GM12891 (cell line): ENCODE measurements at regions not wholly inside any gene's neighbourhood (a gene's known extent, or its start where the extent isn't known, plus 50 kb on each side); places are given as distances from the start of the nearest gene placed in this dataset.
"Not testable (repeated sequence)": the region's sequence is repeated elsewhere in the genome, so short reads cannot be mapped to it uniquely, and the experiment has no call there.

ENCODE experiments used
- DNase-seq: peaks from one replicate; pipeline ENCODE4 v3.0.0; 2011; ENCODE audit warnings: low spot score; ENCODE audit not compliant: insufficient read length
- FAIRE-seq: peaks from 2 replicates; lab custom pipeline; 2011; peaks lifted over from hg19 to GRCh38; lab: Jason Lieb, UNC
- PAX5 ChIP-seq: IDR thresholded peaks from 2 replicates; pipeline ENCODE4 v1.6.1; 2011; ENCODE audit warnings: low read length, moderate library complexity, mild to moderate bottlenecking; ENCODE audit not compliant: insufficient read depth, severe bottlenecking
- POLR2A ChIP-seq: IDR thresholded peaks from 2 replicates; pipeline ENCODE4 v1.6.1; 2011; ENCODE audit warnings: low read depth, low read length, control low read depth
- POLR2AphosphoS5 ChIP-seq: IDR thresholded peaks from 2 replicates; pipeline ENCODE4 v1.6.1; 2011; ENCODE audit warnings: low read depth, low read length, control low read depth
- POU2F2 ChIP-seq: IDR thresholded peaks from 2 replicates; pipeline ENCODE4 v1.6.1; 2011; ENCODE audit warnings: low read depth, mild to moderate bottlenecking, control low read depth, low read length, moderate library complexity
- SPI1 ChIP-seq: IDR thresholded peaks from 2 replicates; pipeline ENCODE4 v1.6.1; 2011; ENCODE audit warnings: low read depth, low read length, control low read depth
- TAF1 ChIP-seq: IDR thresholded peaks from 2 replicates; pipeline ENCODE4 v1.6.1; 2011; ENCODE audit warnings: low read depth, low read length, control low read depth

DNA sequence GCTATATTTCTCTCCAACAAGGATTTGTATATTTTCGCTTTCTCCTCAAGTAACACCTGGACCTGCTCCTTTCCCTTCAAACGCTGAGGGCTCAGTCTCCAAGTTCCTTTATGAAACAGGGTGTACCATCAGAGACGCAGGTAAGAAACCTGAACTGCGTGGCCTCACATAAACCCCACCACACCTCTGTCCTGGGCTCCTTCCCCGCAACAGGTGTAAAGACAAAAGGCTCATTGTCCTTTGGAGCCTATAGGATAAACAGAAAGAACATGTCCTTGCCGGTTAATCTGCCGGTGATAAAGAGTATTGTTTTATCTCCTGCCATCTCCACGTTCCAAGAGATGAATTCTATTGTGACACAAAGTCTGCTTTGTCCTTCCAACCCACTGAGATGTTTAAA lies 111.8 kb upstream of the ADAMTS9 start:
- TF ChIP-seq POU2F2, result no peak
- TF ChIP-seq POLR2AphosphoS5, result no peak
- FAIRE-seq, result no peak
- DNase-seq, result no peak

DNA sequence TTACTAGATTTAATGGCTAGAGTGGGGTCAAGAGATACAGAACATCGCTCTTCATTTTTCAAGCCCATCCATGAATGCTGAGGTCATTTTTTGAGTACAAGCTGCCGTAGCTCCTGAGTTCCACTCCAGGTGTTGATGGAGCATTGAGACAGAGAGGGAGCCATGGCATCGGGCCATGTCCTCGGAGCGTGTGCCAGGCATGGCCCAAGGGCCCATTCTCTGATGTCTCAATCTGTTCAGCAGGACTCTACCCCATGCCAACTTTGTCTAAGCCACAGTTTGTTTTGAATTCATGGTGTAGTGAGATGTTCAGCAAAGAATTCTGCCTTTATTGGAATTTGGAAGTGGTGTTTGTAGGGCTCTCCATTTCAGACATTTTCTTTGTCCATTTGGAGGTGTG lies 110.5 kb upstream of the ADAMTS9 start:
- DNase-seq (no peak), FAIRE-seq (no peak)
- no peak for TF ChIP-seq POLR2A
- no peak for TF ChIP-seq SPI1
- TF ChIP-seq PAX5, result no peak
- no peak for TF ChIP-seq POLR2AphosphoS5
- no peak for TF ChIP-seq TAF1
- no peak for TF ChIP-seq POU2F2

DNA sequence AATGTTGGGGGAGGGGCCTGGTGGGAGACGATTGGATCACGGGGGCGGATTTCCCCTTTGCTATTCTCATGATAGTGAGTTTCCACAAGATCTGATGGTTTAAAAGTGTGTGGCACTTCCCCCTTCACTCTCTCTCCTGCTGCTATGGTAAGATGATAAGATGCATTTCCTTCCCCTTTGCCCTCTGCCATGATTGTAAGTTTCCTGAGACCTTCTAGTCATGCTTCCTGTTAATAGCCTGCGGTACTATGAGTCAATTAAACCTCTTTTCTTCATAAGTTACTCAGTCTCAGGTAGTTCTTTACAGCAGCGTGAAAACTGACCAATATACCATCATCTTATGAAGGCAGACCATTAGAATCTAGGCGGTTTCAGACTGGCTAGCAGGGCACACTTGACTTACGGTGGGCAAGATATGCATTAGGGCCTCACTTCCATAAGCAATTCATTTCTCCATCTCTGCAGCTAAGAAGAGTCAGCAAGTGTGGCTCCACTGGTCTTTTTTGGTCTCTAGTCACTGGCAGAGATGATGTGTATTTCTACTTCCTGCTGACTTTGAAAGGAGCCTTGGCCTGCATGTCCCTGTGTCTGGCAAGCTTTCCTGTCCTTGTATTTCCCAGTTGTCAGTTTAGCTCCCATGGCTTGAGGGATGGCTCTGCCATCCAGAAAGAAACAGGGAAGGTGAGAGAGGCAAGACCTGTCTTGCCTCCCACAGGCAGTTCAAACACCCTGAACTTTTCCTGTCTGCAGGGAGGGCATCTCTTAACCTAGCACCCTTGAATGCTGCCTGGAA lies 109.0 kb upstream of the ADAMTS9 start:
- FAIRE-seq, result no peak
- no peak for DNase-seq
- no peak for TF ChIP-seq POU2F2
- TF ChIP-seq POLR2A, result no peak
- TF ChIP-seq TAF1, result no peak
- no peak for TF ChIP-seq PAX5
- no peak for TF ChIP-seq POLR2AphosphoS5
- no peak for TF ChIP-seq SPI1

DNA sequence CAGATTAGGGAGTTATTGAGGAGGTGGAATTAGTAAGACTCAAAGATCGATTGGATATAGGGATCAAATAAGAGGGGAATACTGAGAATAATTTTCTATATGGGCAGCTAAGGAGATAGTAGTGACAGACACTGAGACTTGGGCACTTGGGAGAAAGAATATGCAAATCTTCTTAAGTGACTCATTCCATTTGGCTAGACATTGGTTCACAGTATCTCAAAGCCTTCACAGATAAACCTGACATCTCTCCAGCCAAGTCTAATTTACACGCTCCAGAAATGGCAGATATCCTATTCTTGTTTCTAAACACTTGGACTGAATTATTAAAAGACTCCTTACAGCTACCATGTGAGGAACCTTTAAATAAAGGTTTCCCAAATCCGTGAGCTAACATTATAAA lies 104.6 kb upstream of the ADAMTS9 start:
- TF ChIP-seq TAF1 (no peak), POLR2AphosphoS5 (no peak), POU2F2 (no peak), SPI1 (no peak), POLR2A (no peak), PAX5 (no peak)
- DNase-seq, result no peak
- FAIRE-seq, result no peak

DNA sequence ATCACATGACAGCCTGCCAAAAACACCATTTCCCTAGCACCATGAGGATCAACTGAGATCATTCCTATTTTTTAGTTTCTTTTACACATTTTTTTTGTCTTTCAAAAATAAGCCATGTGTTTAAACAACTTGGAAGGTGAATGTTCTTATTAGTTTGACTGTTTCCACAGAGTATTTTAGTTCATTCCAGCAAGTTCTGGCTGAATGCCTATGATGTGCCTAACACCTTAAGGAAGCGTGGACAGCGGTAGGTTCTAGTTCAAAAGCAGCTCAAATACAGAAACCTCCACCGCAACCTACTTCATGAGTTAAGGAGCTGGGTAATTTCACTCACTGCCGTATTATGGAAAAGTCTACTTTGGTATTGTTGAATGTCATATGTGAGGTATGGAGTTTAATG lies 101.3 kb upstream of the ADAMTS9 start:
- no peak for FAIRE-seq
- DNase-seq, result no peak
- TF ChIP-seq POU2F2 (no peak), SPI1 (no peak), POLR2A (no peak), POLR2AphosphoS5 (no peak), TAF1 (no peak), PAX5 (no peak)

DNA sequence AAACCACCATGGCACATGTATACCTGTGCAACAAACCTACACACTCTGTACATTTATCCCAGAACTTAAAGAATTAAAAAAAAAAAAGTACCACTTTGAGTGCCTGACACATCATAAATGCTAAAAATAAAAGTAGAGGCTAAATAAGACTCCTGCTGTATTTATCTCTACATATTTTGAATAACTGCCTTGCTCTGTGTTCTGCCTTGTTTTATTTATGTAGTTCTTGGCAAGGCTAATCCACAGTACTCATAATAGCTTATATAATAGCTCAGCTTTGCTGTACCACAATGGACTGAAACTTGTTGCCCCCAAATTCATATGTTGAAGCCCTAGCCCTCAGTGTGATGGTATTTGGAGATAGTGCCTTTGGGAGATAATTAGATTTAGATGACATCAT lies 95.4 kb upstream of the ADAMTS9 start:
- FAIRE-seq (no peak), DNase-seq (no peak)
- TF ChIP-seq POU2F2, result no peak
- no peak for TF ChIP-seq POLR2AphosphoS5
- TF ChIP-seq POLR2A, result no peak
- TF ChIP-seq SPI1, result no peak
- TF ChIP-seq TAF1, result no peak
- no peak for TF ChIP-seq PAX5

DNA sequence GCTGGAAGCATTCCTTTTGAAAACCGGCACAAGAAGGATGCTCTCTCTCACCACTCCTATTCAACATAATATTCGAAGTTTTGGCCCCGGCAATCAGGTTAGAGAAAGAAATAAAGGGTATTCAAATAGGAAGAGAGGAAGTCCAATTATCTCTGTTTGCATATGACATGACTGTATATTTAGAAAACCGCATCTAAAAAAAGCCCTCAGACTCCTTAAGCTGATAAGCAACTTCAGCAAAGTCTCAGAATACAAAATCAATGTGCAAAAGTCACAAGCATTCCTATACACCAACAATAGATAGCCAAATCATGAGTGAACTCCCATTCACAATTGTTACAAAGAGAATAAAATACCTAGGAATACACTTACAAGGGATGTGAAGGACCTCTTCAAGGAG lies 93.1 kb upstream of the ADAMTS9 start:
- DNase-seq, FAIRE-seq: not testable (repeated sequence)

DNA sequence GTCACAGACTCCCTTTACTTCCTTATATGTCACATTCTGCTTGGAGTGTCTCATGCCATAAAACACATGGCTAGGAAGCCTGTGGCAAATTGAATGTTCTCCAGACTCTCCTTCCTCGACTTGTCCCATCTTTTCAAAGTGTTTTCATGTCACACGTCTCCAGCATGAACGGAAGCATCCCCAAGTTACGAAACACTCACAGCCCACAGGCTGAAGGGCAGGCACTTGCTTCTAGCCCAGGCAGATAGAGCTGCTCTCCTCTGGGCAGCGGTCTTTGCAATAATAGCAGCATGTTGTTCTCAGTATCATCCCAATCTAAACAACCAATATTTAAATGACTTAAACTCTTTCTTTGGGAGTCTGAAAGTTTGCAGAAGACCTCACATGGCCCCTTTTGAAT lies 85.3 kb upstream of the ADAMTS9 start:
- DNase-seq, result no peak
- TF ChIP-seq POU2F2, result no peak
- TF ChIP-seq PAX5, result no peak
- no peak for TF ChIP-seq POLR2A
- TF ChIP-seq SPI1, result no peak
- no peak for TF ChIP-seq POLR2AphosphoS5
- no peak for TF ChIP-seq TAF1
- FAIRE-seq, result no peak

DNA sequence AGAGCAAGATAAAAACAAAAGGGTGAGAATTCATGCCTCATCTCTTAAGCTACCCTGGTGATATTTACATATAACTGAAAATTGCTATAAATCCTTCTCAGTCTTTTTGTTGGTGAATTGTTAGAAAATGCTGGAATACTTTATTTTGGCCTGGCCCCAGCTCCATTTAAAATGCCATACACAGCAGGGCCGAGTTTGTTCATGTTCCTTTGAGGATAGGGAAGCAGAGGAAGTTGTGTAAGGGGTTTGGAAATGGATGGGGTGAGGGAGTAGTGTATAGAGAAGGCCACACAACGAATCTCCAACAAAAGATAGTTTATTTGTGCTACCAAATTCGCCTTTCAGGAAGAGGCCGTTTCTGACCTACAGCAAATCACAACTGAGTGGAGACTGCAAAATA lies 78.6 kb upstream of the ADAMTS9 start:
- FAIRE-seq (no peak), DNase-seq (no peak)
- no peak for TF ChIP-seq POLR2AphosphoS5
- TF ChIP-seq SPI1, result no peak
- TF ChIP-seq TAF1, result no peak
- TF ChIP-seq POLR2A, result no peak
- no peak for TF ChIP-seq PAX5
- TF ChIP-seq POU2F2, result no peak

DNA sequence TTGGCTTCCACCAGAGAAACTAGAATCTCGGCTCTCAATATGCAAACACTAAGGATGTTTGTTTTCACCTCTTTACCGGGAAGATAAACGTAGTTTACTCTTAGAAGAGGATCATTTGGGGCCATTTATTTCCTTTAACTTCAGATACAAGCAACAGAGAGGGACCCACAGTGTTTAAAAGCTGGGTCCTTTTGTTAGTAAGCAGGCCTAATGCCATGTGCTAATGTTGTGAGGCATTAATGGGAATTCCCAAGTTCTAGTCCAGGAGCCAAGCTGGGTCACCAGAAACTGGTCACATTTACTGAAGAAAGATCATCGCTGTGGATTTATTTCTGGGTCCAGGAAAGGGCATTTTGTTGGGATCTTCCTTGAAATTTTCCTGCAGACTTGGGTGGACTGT lies 78.1 kb upstream of the ADAMTS9 start:
- no peak for FAIRE-seq
- no peak for TF ChIP-seq TAF1
- TF ChIP-seq POLR2A, result no peak
- no peak for TF ChIP-seq PAX5
- TF ChIP-seq POU2F2, result no peak
- TF ChIP-seq SPI1, result no peak
- no peak for TF ChIP-seq POLR2AphosphoS5

DNA sequence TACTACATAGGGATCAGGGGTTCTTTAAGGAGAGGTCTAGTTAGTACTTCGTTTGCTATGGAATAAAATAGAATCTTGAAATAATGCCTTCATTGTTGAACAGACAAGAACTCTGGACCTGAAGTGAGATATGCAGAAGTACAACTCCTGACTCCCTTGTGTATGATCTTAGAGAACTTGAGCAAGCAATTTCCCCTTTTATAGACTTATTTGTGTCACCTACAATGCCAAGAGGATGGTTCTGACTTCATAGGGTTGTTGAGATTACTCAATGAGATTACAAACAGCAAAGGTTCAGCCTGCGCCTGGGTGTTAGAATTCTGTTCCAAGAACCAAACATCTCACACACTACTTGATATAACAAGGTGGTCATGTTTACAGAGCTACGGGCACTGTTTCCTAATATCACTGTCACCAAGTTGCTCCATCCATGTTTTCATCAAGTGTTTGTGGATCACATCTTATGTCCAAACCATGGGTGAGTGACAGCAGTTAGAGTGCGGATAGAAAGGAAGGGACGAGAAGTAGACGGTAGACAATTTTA lies 76.7 kb upstream of the ADAMTS9 start:
- FAIRE-seq (no peak), DNase-seq (no peak)
- no peak for TF ChIP-seq POLR2A

More for the DNA sequence above, 78.1 kb upstream of the ADAMTS9 start:
- DNase-seq, result no peak
